ENCODE measurements at regions not wholly inside any gene's neighbourhood (a gene's known extent, or its start where the extent isn't known, plus 50 kb on each side); places are given as distances from the start of the nearest gene placed in this dataset.

- CTCF ChIA-PET (ENCODE audit: partially characterized antibody) = interaction anchor here (1.2 kb wide), 1 partner anchor 214 kb away, joined by 3 read pairs; no protein-coding TSS in a partner anchor
- H3K4me2 ChIP-seq (ENCODE audit: insufficient read depth in 1 of 2, low read depth in 2 of 2, low read length in 2 of 2) = no peak overlapping the region
- H2BK20ac ChIP-seq (ENCODE audit: low read length) = 0 out of 2 replicates have a peak overlapping the region, but pooled peaks have one; percentile 13
- no peak for DNase-seq (ENCODE audit: low read depth in 1 of 2, low spot score in 2 of 2)
- no peak overlapping the region for H4K5ac ChIP-seq (ENCODE audit: insufficient read length, low read depth, low read length)
- no peaks in the 10 kb centered on the region for H3K9me3 ChIP-seq (ENCODE audit: insufficient read depth in 2 of 2, low read depth in 1 of 2, low read length in 1 of 2)
- no peak overlapping the region for H3K14ac ChIP-seq (ENCODE audit: insufficient read length)
- H3K4ac ChIP-seq (replicated peaks; ENCODE audit: insufficient read length, low read depth, low read length) = no peak overlapping the region
- no peak overlapping the region for H3K23ac ChIP-seq (ENCODE audit: insufficient read length)
- H3K4me1 ChIP-seq (replicated peaks in 1 of 4; ENCODE audit: control insufficient read depth in 3 of 4, insufficient read depth in 4 of 4, low read length in 3 of 4) = peaks cover 0 to 5% (median 2%) of the 10 kb centered on the region in 4 experiments; a peak in 3 of 7 replicates
- no peak overlapping the region for H3K9ac ChIP-seq (replicated peaks in 1 of 4; ENCODE audit: extremely low read depth in 1 of 4, low read depth in 3 of 4, low read length in 3 of 4)
- H4K8ac ChIP-seq (ENCODE audit: extremely low read depth, insufficient read depth, low read length) = no peak overlapping the region
- H4K91ac ChIP-seq (replicated peaks; ENCODE audit: insufficient read length, low read length) = no peak overlapping the region
- no peak overlapping the region for H2BK120ac ChIP-seq (replicated peaks; ENCODE audit: low read depth, low read length)
- POLR2A ChIA-PET (ENCODE audit: partially characterized antibody) = interaction anchor here (0.6 kb wide), 1 partner anchor 61 kb away, joined by 3 read pairs; no protein-coding TSS in a partner anchor
- H3K36me3 ChIP-seq (ENCODE audit: control insufficient read depth in 2 of 4, insufficient read depth in 4 of 4, low read length in 3 of 4) = no peaks in the 10 kb centered on the region
- no peak for TF ChIP-seq ASH2L (IDR thresholded peaks at IDR 0.05; ENCODE audit: low read length)
- H3K27me3 ChIP-seq (replicated peaks in 1 of 4; ENCODE audit: control insufficient read depth in 3 of 4, extremely low read depth in 1 of 4, insufficient read depth in 3 of 4, low read length in 3 of 4) = no peaks in the 10 kb centered on the region
- H2BK15ac ChIP-seq (ENCODE audit: low read length) = no peak overlapping the region
- peaks cover 8% of the 10 kb centered on the region; the same call in 1 of the 2 replicates for H3K23me2 ChIP-seq (ENCODE audit: low read depth, low read length)
- no peak overlapping the region for H2BK5ac ChIP-seq (ENCODE audit: low read depth, low read length)
- no peak overlapping the region for H3K18ac ChIP-seq (ENCODE audit: extremely low read depth, low read length)
- FAIRE-seq = no peak
- H3K79me1 ChIP-seq (ENCODE audit: low read depth, low read length) = no peaks in the 10 kb centered on the region
- no peak overlapping the region for H3K4me3 ChIP-seq (ENCODE audit: extremely low read depth in 1 of 4, insufficient read depth in 2 of 4, low read depth in 3 of 4, low read length in 4 of 4)
- H2BK12ac ChIP-seq (ENCODE audit: low read depth, low read length) = peak overlapping the region; percentile 27; the same call in 1 of the 2 replicates
- H2AFZ ChIP-seq (ENCODE audit: low read length) = no peak overlapping the region
- no peak overlapping the region for H3K27ac ChIP-seq (ENCODE audit: low read depth, low read length)
- H3K56ac ChIP-seq (replicated peaks; ENCODE audit: insufficient read length, low read depth, low read length) = no peak overlapping the region
- H4K20me1 ChIP-seq (replicated peaks in 1 of 2; ENCODE audit: control insufficient read depth in 1 of 2, insufficient read depth in 2 of 2, low read length in 2 of 2) = no peaks in the 10 kb centered on the region
- no peaks in the 10 kb centered on the region for H3K79me2 ChIP-seq (ENCODE audit: control insufficient read depth in 1 of 2, insufficient read depth in 2 of 2, low read length in 2 of 2)
- no peak overlapping the region for H2AK5ac ChIP-seq (ENCODE audit: low read depth, low read length)
- 90% methylated on average over 3 of the region's 4 CpGs; no CpG with 5 or more reads in 1 of the 2 experiments for WGBS, 2 experiments (ENCODE audit: extremely low coverage in 1 of 2, insufficient coverage in 1 of 2, insufficient read length in 1 of 2, insufficient replicate concordance in 2 of 2, low coverage in 1 of 2, low lambda C conversion rate in 2 of 2, missing lambda C conversion rate in 1 of 2)
Measured at GRCh38 chr20:57783196-57783595, 73.4 kb upstream of the PMEPA1 start.

All from H1 (cell line).